ENCODE measurements at regions not wholly inside any gene's neighbourhood (a gene's known extent, or its start where the extent isn't known, plus 50 kb on each side); places are given as distances from the start of the nearest gene placed in this dataset.

GRCh38 chr11:13206086-13206640, 71.4 kb upstream of the BMAL1 start:
- TF ChIP-seq POLR2A (IDR thresholded peaks at IDR 0.05) (no peak), CTCF (IDR thresholded peaks at IDR 0.05) (no peak), EP300 (IDR thresholded peaks at IDR 0.05) (no peak), POLR2AphosphoS5 (IDR thresholded peaks at IDR 0.05) (no peak)
